Neutrophil (primary cell): ENCODE measurements at regions not wholly inside any gene's neighbourhood (a gene's known extent, or its start where the extent isn't known, plus 50 kb on each side); places are given as distances from the start of the nearest gene placed in this dataset.

Source experiments
- H3K27ac ChIP-seq: fragments of 200-600 bp; sonication (generic); 2 replicates; pipeline ENCODE4 v1.5.1; 2016; ENCODE audit warnings: mild to moderate bottlenecking, moderate library complexity
- H3K27me3 ChIP-seq: fragments of 200-600 bp; sonication (generic); 2 replicates; pipeline ENCODE4 v1.6.0; 2016; ENCODE audit warnings: mild to moderate bottlenecking
- H3K36me3 ChIP-seq: fragments of 200-600 bp; sonication (generic); 2 replicates; pipeline ENCODE4 v1.5.1; 2017
- H3K4me1 ChIP-seq, 2 experiments: fragments of 200-600 bp in 1 of 2; sonication (generic) in 1 of 2; 1 replicate in 1 of 2; 2 replicates in 1 of 2; pipeline versions ENCODE4 v1.5.1 to v1.6.1; 2013 to 2016; ENCODE audit warnings: low read depth in 1 of 2, low read length in 1 of 2, mild to moderate bottlenecking in 1 of 2, moderate library complexity in 1 of 2; ENCODE audit not compliant: control insufficient read depth in 1 of 2, insufficient read depth in 1 of 2
- H3K4me3 ChIP-seq, 2 experiments: fragments of 200-600 bp in 1 of 2; sonication (generic) in 1 of 2; 1 replicate in 1 of 2; 2 replicates in 1 of 2; pipeline ENCODE4 v1.5.1; 2013 to 2016; ENCODE audit warnings: low read depth in 1 of 2, low read length in 1 of 2, mild to moderate bottlenecking in 1 of 2, moderate library complexity in 1 of 2
- H3K9me3 ChIP-seq: fragments of 200-600 bp; sonication (generic); 2 replicates; pipeline ENCODE4 v1.5.1; 2016
- TF ChIP-seq, protein P1 (sequence below): fragments of 200-600 bp; sonication (generic); IDR thresholded peaks from 2 replicates; pipeline ENCODE4 v1.5.1; 2016; ENCODE audit warnings: antibody characterized with exemption

DNA sequence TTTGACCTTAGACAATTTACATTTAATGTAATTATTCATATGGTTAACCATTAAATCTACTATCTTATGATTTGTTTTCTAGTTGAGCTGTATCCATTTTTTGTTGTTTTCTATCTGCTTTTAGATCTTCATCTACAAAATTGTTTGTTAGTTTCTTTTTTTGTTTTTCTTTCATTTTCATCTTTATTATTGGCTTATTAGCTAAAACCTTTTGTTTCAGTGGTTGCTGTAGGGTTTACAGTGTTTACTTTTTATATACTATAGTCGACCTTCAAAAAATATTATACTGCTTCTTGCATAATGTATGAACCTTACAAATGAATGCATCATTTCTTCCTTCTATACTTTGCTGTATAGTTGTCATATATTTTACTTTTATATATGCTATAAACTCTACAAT is 651.6 kb upstream of the PLXNA2 start:
- no peaks in the 10 kb centered on the region for H3K4me1 ChIP-seq
- H3K9me3 ChIP-seq = no peaks in the 10 kb centered on the region
- TF ChIP-seq, protein P1, sequence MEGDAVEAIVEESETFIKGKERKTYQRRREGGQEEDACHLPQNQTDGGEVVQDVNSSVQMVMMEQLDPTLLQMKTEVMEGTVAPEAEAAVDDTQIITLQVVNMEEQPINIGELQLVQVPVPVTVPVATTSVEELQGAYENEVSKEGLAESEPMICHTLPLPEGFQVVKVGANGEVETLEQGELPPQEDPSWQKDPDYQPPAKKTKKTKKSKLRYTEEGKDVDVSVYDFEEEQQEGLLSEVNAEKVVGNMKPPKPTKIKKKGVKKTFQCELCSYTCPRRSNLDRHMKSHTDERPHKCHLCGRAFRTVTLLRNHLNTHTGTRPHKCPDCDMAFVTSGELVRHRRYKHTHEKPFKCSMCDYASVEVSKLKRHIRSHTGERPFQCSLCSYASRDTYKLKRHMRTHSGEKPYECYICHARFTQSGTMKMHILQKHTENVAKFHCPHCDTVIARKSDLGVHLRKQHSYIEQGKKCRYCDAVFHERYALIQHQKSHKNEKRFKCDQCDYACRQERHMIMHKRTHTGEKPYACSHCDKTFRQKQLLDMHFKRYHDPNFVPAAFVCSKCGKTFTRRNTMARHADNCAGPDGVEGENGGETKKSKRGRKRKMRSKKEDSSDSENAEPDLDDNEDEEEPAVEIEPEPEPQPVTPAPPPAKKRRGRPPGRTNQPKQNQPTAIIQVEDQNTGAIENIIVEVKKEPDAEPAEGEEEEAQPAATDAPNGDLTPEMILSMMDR = no peak
- no peaks in the 10 kb centered on the region for H3K27me3 ChIP-seq
- H3K36me3 ChIP-seq = no peaks in the 10 kb centered on the region
- H3K27ac ChIP-seq = no peak overlapping the region
- H3K4me3 ChIP-seq = no peak overlapping the region

DNA sequence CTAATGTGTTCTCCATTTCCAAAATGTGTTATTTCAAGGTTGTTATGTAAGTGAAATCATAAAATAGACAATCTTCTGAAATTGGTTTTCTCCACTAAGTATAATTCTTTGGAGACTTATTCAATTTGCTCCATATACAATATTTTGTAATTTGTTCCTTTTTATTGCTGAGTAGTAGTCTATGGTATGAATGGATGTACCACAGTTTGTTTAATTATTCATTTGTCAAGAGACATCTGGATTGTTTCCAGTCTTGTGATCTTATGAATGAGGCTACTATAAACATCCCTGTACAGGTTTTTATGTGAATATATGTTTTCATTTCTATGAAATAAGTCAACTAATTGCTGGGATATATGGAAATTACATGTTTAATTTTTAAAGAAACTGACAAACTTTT is 652.6 kb upstream of the PLXNA2 start:
- Histone ChIP-seq H3K4me1 (no peaks in the 10 kb centered on the region), H3K27me3 (no peaks in the 10 kb centered on the region), H3K4me3 (no peak overlapping the region), H3K27ac (no peak overlapping the region), H3K9me3 (no peaks in the 10 kb centered on the region), H3K36me3 (no peaks in the 10 kb centered on the region)
- TF ChIP-seq, protein P1 = no peak

DNA sequence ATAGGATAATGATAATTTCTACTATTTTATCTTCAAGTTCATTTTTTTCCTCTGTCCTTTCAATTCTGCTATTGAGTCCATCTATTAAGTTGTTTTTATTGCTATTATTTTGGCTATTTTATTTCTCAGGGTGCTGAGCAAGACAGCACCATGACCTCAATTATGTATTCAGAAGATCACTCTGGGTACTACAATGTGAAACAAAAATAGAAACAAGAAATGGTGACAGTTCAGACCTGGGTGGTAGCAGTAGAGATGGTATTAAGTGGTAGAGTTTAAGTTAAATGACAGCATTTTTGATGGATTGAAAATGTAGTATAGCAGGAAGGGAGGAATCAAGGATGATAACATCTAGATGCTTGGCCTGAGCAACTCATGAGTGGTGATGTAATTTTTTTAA is 655.3 kb upstream of the PLXNA2 start:
- H3K9me3 ChIP-seq = no peaks in the 10 kb centered on the region
- no peaks in the 10 kb centered on the region for H3K4me1 ChIP-seq
- no peaks in the 10 kb centered on the region for H3K36me3 ChIP-seq
- H3K4me3 ChIP-seq = no peak overlapping the region
- TF ChIP-seq, protein P1 = no peak
- H3K27me3 ChIP-seq = no peaks in the 10 kb centered on the region
- H3K27ac ChIP-seq = no peak overlapping the region

DNA sequence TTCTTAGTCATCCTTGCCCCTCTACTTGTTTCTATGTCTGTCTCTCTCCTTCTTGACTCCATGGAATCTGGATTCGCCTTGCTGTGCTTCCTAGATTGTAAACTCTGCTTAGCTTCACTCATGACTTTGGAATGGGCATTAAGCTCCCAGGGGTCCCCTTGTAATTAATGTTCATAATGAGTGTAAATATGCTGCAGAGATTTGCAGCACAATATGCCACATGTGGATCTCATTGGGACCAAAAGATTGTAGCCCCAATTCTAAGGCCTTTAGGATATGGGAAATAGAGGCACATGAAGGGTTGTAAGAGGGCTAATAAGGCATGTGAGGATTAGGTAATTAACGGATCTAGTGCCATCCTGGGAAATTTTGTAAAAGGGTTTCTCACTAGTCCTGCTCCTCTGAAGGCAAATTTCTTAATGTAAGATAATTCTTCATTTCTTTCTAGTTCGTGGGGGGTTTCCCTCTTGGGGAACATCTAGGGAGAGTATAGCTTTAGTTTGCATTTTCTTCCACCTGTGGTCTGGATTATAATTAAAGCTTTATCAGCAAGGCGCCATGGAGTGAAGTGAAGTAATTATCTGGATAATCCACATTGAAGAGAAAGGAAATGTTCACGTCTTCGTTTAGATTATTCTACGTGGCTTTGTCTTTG is 659.2 kb upstream of the PLXNA2 start:
- TF ChIP-seq, protein P1 = no peak
- H3K9me3 ChIP-seq = no peaks in the 10 kb centered on the region
- no peaks in the 10 kb centered on the region for H3K27me3 ChIP-seq
- no peak overlapping the region for H3K27ac ChIP-seq
- no peaks in the 10 kb centered on the region for H3K4me1 ChIP-seq
- H3K4me3 ChIP-seq = no peak overlapping the region
- no peaks in the 10 kb centered on the region for H3K36me3 ChIP-seq

DNA sequence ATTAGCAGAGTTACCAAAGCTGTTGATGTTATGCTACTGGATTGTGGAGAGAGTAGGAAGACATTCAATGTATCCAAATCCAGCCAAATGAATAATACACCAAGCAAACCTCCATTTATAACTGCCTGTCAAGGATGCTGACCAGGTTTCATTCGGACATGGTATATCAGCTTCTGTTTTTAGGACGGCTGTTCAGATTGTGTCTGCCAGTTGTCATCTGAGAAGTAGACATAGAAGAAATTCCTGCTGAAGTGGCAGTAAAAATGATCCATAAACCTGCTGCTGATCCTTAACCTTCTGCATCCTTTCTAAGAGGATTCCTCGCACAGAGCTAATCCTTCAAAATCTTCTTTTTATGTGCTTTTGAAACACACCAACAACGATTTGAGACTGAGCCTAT is 663.6 kb upstream of the PLXNA2 start:
- no peaks in the 10 kb centered on the region for H3K36me3 ChIP-seq
- no peak overlapping the region for H3K27ac ChIP-seq
- H3K4me3 ChIP-seq = no peak overlapping the region
- TF ChIP-seq, protein P1 = no peak
- H3K9me3 ChIP-seq = no peaks in the 10 kb centered on the region
- H3K27me3 ChIP-seq = no peaks in the 10 kb centered on the region
- H3K4me1 ChIP-seq = no peaks in the 10 kb centered on the region
